Mononuclear cell (primary cell): ENCODE measurements at regions not wholly inside any gene's neighbourhood (a gene's known extent, or its start where the extent isn't known, plus 50 kb on each side); places are given as distances from the start of the nearest gene placed in this dataset.

ENCODE experiments used
- H3K27me3 ChIP-seq: 2 replicates; pipeline ENCODE4 v1.6.0; 2011; ENCODE audit warnings: low read length, control low read depth; ENCODE audit not compliant: insufficient read depth
- H3K4me1 ChIP-seq: 2 replicates; pipeline ENCODE4 v1.5.1; 2011; ENCODE audit warnings: mild to moderate bottlenecking, low read length, control low read depth; ENCODE audit not compliant: insufficient read depth
- H3K4me3 ChIP-seq: 2 replicates; pipeline ENCODE4 v1.5.1; 2011; ENCODE audit warnings: mild to moderate bottlenecking, low read length, moderate library complexity
- H3K9me3 ChIP-seq: 2 replicates; pipeline ENCODE4 v1.5.1; 2011; ENCODE audit warnings: low read depth, mild to moderate bottlenecking, control low read depth, low read length

- Histone ChIP-seq H3K4me3 (no peak overlapping the region), H3K9me3 (no peaks in the 10 kb centered on the region), H3K4me1 (no peaks in the 10 kb centered on the region), H3K27me3 (peaks cover 2% of the 10 kb centered on the region)
Measured at GRCh38 chr13:44184740-44185139, 188.9 kb upstream of the SERP2 start.

DNA sequence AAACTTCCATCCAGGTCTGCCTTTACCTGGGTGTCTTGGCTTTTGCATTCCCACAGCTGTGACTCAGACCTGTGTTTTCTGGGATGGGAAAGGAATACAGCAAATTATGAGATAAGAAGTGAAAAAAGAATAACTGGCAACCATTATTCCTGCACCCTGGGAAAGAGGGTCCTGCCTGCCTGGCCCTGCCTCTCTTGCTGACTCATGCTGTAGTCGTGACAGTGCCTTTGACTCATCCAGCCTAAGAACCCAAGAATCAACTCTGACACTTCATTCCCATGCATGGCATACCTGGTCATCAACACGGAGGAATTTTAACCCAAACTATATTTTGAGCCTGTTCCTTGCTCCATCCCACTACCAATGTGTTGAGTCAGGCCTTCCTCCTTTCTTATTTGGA lies 185.4 kb upstream of the SERP2 start:
- Histone ChIP-seq H3K27me3 (peaks cover 2% of the 10 kb centered on the region), H3K4me3 (no peak overlapping the region), H3K4me1 (no peaks in the 10 kb centered on the region), H3K9me3 (no peaks in the 10 kb centered on the region)

DNA sequence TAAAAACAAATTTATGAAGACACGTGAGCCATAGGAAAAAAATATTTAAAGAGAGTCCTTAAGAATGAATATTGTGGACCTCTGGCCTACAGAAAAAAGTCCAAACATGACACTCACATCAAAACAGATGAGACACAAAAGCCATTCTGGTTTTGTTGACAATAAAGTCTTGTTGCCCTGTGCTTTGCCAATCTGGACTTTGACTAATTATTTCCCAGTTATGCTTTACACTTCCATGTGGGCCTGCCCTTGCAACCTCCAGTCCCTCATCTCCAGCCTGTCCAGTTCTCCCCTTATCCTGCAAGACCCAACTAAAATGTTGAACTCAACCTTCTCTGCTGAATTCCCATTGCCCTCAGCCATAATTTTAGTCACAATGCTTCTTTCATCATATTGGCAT lies 184.5 kb upstream of the SERP2 start:
- Histone ChIP-seq H3K27me3 (peaks cover 2% of the 10 kb centered on the region), H3K9me3 (no peaks in the 10 kb centered on the region), H3K4me1 (no peaks in the 10 kb centered on the region), H3K4me3 (no peak overlapping the region)

- Histone ChIP-seq H3K27me3 (no peaks in the 10 kb centered on the region), H3K9me3 (no peaks in the 10 kb centered on the region), H3K4me1 (no peaks in the 10 kb centered on the region), H3K4me3 (no peak overlapping the region)
Measured at GRCh38 chr13:44191103-44191502, 182.5 kb upstream of the SERP2 start.

DNA sequence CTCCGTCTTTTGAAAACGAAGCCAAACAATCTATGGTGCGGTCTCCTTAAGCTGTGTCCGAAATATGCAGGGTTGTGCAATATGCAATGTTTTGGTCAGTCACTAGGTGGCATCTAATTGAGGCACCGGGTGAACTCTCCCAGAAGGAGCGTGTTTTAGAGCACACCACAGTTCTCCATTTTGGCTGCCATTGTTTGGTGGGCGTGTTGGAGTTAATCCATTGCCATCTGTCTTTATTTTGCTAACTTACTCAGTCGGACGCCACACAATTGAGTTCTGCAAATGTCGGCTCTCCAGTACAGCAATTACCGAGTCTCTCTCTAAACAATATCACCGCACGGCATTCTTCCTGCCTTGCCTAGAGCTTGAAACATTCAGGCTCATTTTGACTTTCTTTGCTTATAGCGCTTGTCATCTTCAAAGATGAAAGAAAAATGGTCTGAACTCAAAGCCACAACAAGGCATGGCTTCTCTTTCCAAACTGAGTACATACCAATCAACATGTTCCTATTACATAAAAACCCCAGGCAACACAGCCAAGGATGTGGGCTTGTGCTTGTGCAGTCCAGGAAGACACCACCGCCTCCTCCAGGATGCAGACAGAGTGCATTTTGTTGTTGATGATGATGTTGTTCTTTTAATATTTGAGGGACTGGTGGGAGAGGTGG lies 182.0 kb upstream of the SERP2 start:
- no peaks in the 10 kb centered on the region for H3K27me3 ChIP-seq
- H3K9me3 ChIP-seq: no peaks in the 10 kb centered on the region
- H3K4me3 ChIP-seq: no peak overlapping the region
- no peaks in the 10 kb centered on the region for H3K4me1 ChIP-seq

GRCh38 chr13:44193731-44194130 lies 179.9 kb upstream of the SERP2 start:
- H3K4me3 ChIP-seq: no peak overlapping the region
- H3K4me1 ChIP-seq: no peaks in the 10 kb centered on the region
- H3K9me3 ChIP-seq: no peaks in the 10 kb centered on the region
- no peaks in the 10 kb centered on the region for H3K27me3 ChIP-seq

GRCh38 chr13:44195245-44195644 lies 178.4 kb upstream of the SERP2 start:
- Histone ChIP-seq H3K9me3 (no peaks in the 10 kb centered on the region), H3K27me3 (no peaks in the 10 kb centered on the region)

DNA sequence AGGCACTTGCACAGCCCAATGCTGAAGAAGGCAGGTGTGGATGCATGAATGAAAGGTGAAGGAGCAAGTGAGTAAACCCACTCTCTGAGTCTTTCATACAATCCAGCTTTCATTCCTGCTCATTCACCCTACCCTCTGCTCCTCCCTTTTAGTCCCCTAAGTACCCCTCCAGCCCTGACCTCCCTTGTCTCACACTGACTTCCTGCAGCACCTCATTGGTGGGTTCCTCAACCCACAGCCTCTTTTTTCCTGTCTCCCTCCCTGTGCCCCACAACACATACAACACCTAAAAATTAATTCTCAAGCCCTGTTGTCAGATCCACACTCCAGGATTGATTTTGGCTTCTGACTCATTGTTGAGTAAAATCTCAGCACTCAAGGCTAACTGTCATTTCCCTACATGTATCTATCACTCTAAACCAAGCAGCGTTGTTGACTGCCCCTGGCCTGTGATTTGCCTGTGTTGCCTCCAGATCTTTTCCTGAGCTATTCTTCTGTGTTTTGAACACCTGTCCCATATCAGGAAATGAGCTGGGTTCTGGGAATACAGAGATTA lies 177.3 kb upstream of the SERP2 start:
- no peaks in the 10 kb centered on the region for H3K4me1 ChIP-seq
- H3K4me3 ChIP-seq: no peak overlapping the region
- H3K27me3 ChIP-seq: no peaks in the 10 kb centered on the region
- H3K9me3 ChIP-seq: no peaks in the 10 kb centered on the region

More at GRCh38 chr13:44195245-44195644, 178.4 kb upstream of the SERP2 start:
- Histone ChIP-seq H3K4me3 (no peak overlapping the region), H3K4me1 (no peaks in the 10 kb centered on the region)

- Histone ChIP-seq H3K4me1 (no peaks in the 10 kb centered on the region), H3K4me3 (no peak overlapping the region), H3K9me3 (no peaks in the 10 kb centered on the region), H3K27me3 (no peaks in the 10 kb centered on the region)
Measured at GRCh38 chr13:44197791-44198770, 175.5 kb upstream of the SERP2 start.

- H3K27me3 ChIP-seq: no peaks in the 10 kb centered on the region
- no peaks in the 10 kb centered on the region for H3K4me1 ChIP-seq
- H3K9me3 ChIP-seq: no peaks in the 10 kb centered on the region
- no peak overlapping the region for H3K4me3 ChIP-seq
Measured at GRCh38 chr13:44198826-44199225, 174.8 kb upstream of the SERP2 start.

GRCh38 chr13:44199627-44200207 lies 173.9 kb upstream of the SERP2 start:
- Histone ChIP-seq H3K4me1 (no peaks in the 10 kb centered on the region), H3K4me3 (no peak overlapping the region), H3K27me3 (no peaks in the 10 kb centered on the region), H3K9me3 (no peaks in the 10 kb centered on the region)

DNA sequence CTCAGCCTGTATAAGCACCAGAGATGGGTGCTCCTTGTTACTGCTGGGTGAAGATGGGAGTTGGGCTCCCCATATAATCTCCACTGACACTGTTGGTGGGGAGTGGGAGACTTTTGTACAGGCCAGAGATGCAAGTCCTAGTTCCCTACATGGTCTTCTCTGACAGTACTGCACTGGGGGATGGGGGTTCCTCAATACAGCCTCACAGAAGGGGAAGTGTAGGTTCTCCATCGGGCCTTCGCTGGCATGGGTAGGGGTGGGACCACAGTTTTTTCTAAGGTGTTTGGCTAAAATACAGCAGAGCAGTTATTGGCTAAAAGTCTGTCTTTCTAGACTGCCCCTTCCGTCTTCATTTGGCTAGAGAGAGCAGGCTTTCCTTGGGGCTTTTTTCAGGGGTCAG lies 167.2 kb upstream of the SERP2 start:
- H3K4me3 ChIP-seq: no peak overlapping the region
- H3K27me3 ChIP-seq: no peaks in the 10 kb centered on the region

DNA sequence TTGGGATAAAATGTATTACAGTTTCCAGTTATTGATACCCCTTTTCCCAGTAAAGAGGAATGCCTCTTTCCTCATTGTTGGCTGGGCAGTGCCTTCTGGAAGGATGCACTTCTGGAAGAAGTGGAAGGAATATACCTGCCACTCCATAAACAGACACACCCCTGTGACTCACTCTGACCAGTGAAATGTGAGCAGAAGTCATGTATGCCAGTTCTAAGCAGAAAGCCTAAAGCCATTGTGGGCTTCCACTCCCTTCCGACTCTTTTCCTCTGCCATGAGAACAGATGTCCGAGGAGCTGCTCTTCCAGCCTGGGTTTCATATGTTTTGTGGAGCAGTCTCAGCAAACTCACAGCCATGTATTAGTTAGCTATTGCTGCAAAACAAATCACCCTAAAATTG lies 166.1 kb upstream of the SERP2 start:
- Histone ChIP-seq H3K4me1 (no peaks in the 10 kb centered on the region), H3K4me3 (no peak overlapping the region), H3K9me3 (no peaks in the 10 kb centered on the region), H3K27me3 (no peaks in the 10 kb centered on the region)

More for the DNA sequence above, 167.2 kb upstream of the SERP2 start:
- Histone ChIP-seq H3K4me1 (no peaks in the 10 kb centered on the region), H3K9me3 (no peaks in the 10 kb centered on the region)

DNA sequence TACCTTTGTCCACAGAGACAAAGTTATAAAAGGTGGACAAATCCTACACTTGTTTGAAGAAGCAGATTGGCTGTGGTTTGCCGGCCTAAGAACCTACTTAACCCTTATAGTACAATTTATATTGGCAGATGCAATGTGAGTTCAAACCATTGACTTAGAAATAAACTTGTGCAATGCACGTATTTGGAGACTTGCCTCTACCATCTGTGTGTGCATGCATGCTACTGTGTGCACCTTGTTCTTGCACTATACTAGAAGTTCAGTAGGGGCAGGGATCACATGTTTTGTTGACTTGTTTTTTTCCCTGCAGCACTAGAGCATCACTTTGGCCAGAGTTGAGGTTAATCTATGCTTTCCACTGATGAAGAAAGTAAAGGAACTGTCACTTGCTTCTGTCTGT lies 163.1 kb upstream of the SERP2 start:
- no peaks in the 10 kb centered on the region for H3K27me3 ChIP-seq
- H3K4me3 ChIP-seq: no peak overlapping the region
- no peaks in the 10 kb centered on the region for H3K4me1 ChIP-seq
- no peaks in the 10 kb centered on the region for H3K9me3 ChIP-seq

DNA sequence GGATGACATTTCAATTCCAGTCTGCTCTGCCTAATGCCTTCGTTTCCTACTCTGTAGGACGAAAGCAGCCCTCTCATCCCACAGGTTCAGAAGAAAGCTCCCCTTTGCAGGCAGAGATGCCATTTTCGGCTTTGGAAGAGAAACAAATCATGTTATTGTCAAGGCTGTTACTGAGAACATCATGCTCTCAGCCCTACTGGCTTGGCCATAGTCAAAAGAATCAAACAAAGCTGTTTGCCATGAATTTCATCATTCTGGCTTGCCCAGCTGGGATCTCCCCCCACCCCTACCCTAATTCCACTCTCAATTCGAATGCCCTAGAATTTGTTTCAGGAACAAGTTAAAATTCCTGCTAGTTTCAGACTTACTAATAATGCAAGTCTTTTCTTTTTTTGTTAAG lies 162.3 kb upstream of the SERP2 start:
- no peaks in the 10 kb centered on the region for H3K4me1 ChIP-seq
- no peaks in the 10 kb centered on the region for H3K27me3 ChIP-seq
- no peaks in the 10 kb centered on the region for H3K9me3 ChIP-seq
- H3K4me3 ChIP-seq: no peak overlapping the region
